ENCODE measurements at regions not wholly inside any gene's neighbourhood (a gene's known extent, or its start where the extent isn't known, plus 50 kb on each side); places are given as distances from the start of the nearest gene placed in this dataset.

GRCh38 chr20:11047559-11047958 lies 373.8 kb upstream of the JAG1 start (continued):
- no peak for TF ChIP-seq TCF3 (IDR thresholded peaks at IDR 0.05; ENCODE audit: borderline replicate concordance, insufficient read depth, low read depth, low read length)
- no peak for TF ChIP-seq BHLHE40 (IDR thresholded peaks at IDR 0.05; ENCODE audit: borderline replicate concordance in 1 of 2, low read depth in 2 of 2, low read length in 1 of 2)

DNA sequence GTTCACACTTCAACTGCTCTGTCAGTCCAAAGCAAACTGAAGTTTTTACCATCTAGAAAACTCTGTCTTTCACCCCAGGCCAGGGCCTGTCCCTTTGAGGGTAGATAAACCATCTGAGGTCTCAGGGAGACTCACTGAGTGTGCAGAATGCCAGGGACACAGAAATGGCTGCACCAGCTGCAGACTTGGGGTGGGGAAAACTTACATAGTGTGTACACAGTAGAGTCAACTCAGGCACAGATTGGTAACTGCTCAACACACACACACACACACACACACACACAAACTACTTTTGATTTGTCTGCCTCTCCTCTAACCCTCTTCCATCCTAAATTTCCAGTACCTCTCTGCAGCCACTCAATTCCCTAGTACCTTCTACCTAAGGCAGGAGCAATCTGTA lies 374.9 kb upstream of the JAG1 start:
- no TSS peak for BruUV-seq (replicated peaks)
- Histone ChIP-seq H3K4me2 (ENCODE audit: control insufficient read depth, insufficient read depth) (no peak overlapping the region), H3K9ac (ENCODE audit: control insufficient read depth, insufficient read depth, low read length) (no peak overlapping the region), H3K27ac (ENCODE audit: control insufficient read depth, insufficient read depth) (no peak overlapping the region), H3K4me3 (no peak overlapping the region), H3K9me3 (replicated peaks; ENCODE audit: control insufficient read depth, insufficient read depth, low read length) (no peaks in the 10 kb centered on the region), H3K27me3 (replicated peaks in 1 of 2; ENCODE audit: control insufficient read depth in 2 of 2, insufficient read depth in 2 of 2, low read length in 1 of 2) (no peaks in the 10 kb centered on the region), H3K4me1 (ENCODE audit: control insufficient read depth, insufficient read depth, low read length) (no peaks in the 10 kb centered on the region), H3K36me3 (ENCODE audit: control insufficient read depth in 2 of 2, insufficient read depth in 2 of 2, low read length in 1 of 2) (no peaks in the 10 kb centered on the region), H4K20me1 (ENCODE audit: control insufficient read depth, insufficient read depth) (no peaks in the 10 kb centered on the region), H2AFZ (ENCODE audit: control insufficient read depth, low read depth, low read length) (no peak overlapping the region), H3K79me2 (ENCODE audit: control insufficient read depth, insufficient read depth, low read length) (no peaks in the 10 kb centered on the region)
- ChIA-PET POLR2A (no interaction called here), RAD21 (ENCODE audit: unreplicated experiment) (no interaction called here), CTCF (no interaction called here), SMC1A (ENCODE audit: uncharacterized antibody, unreplicated experiment) (no interaction called here)
- DNase-seq (ENCODE audit: low read depth, low spot score) (no peak), FAIRE-seq (no peak), ATAC-seq (no peak)
- no peak for TF ChIP-seq ATF7 (IDR thresholded peaks at IDR 0.05; ENCODE audit: low read depth)
- intact Hi-C loops (cut with micrococcal nuclease; ENCODE audit: unreplicated experiment): no loop called here
- in situ Hi-C loops (cut with MboI): no loop called here

- intact Hi-C loops (cut with micrococcal nuclease; ENCODE audit: unreplicated experiment): no loop called here
- DNase-seq (ENCODE audit: low read depth, low spot score) (no peak), FAIRE-seq (no peak), ATAC-seq (no peak)
- H3K79me2 ChIP-seq (ENCODE audit: control insufficient read depth, insufficient read depth, low read length): no peaks in the 10 kb centered on the region
- ChIA-PET POLR2A (no interaction called here), RAD21 (ENCODE audit: unreplicated experiment) (no interaction called here), SMC1A (ENCODE audit: uncharacterized antibody, unreplicated experiment) (interaction anchor here (1.2 kb wide), 1 partner anchor 90 kb away, joined by 3 read pairs; no protein-coding TSS in a partner anchor), CTCF (no interaction called here)
- H4K20me1 ChIP-seq (ENCODE audit: control insufficient read depth, insufficient read depth): no peaks in the 10 kb centered on the region
- BruUV-seq (replicated peaks): no TSS peak
- no peaks in the 10 kb centered on the region for H3K27me3 ChIP-seq (replicated peaks in 1 of 2; ENCODE audit: control insufficient read depth in 2 of 2, insufficient read depth in 2 of 2, low read length in 1 of 2)
- 0% methylated on average over 2 of the region's 2 CpGs for WGBS (ENCODE audit: insufficient coverage, insufficient replicate concordance, low lambda C conversion rate, missing lambda C conversion rate)
- no peaks in the 10 kb centered on the region for H3K36me3 ChIP-seq (ENCODE audit: control insufficient read depth in 2 of 2, insufficient read depth in 2 of 2, low read length in 1 of 2)
- no peak overlapping the region for H3K4me3 ChIP-seq
- in situ Hi-C loops (cut with MboI): no loop called here
- H3K9ac ChIP-seq (ENCODE audit: control insufficient read depth, insufficient read depth, low read length): no peak overlapping the region
- H3K4me1 ChIP-seq (ENCODE audit: control insufficient read depth, insufficient read depth, low read length): no peaks in the 10 kb centered on the region
- no peak overlapping the region for H2AFZ ChIP-seq (ENCODE audit: control insufficient read depth, low read depth, low read length)
- no peak overlapping the region for H3K27ac ChIP-seq (ENCODE audit: control insufficient read depth, insufficient read depth)
- no peaks in the 10 kb centered on the region for H3K9me3 ChIP-seq (replicated peaks; ENCODE audit: control insufficient read depth, insufficient read depth, low read length)
- H3K4me2 ChIP-seq (ENCODE audit: control insufficient read depth, insufficient read depth): no peak overlapping the region
- TF ChIP-seq, protein P1, sequence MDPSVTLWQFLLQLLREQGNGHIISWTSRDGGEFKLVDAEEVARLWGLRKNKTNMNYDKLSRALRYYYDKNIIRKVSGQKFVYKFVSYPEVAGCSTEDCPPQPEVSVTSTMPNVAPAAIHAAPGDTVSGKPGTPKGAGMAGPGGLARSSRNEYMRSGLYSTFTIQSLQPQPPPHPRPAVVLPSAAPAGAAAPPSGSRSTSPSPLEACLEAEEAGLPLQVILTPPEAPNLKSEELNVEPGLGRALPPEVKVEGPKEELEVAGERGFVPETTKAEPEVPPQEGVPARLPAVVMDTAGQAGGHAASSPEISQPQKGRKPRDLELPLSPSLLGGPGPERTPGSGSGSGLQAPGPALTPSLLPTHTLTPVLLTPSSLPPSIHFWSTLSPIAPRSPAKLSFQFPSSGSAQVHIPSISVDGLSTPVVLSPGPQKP (IDR thresholded peaks at IDR 0.05; ENCODE audit: low read depth, low read length): no peak
- no peak for TF ChIP-seq USF1 (IDR thresholded peaks at IDR 0.05; ENCODE audit: borderline replicate concordance, extremely low read length, insufficient read depth, low read depth, low read length)
- TF ChIP-seq SREBF2 (IDR thresholded peaks at IDR 0.05; ENCODE audit: low read length): no peak
- no peak for TF ChIP-seq HDAC6 (IDR thresholded peaks at IDR 0.05; ENCODE audit: unreplicated experiment)
- no peak for TF ChIP-seq EGR1 (IDR thresholded peaks at IDR 0.05; ENCODE audit: borderline replicate concordance in 1 of 2, low read depth in 2 of 2, low read length in 2 of 2)
- no peak for TF ChIP-seq FOXM1 (IDR thresholded peaks at IDR 0.05; ENCODE audit: low read depth, low read length)
- TF ChIP-seq, protein P2, sequence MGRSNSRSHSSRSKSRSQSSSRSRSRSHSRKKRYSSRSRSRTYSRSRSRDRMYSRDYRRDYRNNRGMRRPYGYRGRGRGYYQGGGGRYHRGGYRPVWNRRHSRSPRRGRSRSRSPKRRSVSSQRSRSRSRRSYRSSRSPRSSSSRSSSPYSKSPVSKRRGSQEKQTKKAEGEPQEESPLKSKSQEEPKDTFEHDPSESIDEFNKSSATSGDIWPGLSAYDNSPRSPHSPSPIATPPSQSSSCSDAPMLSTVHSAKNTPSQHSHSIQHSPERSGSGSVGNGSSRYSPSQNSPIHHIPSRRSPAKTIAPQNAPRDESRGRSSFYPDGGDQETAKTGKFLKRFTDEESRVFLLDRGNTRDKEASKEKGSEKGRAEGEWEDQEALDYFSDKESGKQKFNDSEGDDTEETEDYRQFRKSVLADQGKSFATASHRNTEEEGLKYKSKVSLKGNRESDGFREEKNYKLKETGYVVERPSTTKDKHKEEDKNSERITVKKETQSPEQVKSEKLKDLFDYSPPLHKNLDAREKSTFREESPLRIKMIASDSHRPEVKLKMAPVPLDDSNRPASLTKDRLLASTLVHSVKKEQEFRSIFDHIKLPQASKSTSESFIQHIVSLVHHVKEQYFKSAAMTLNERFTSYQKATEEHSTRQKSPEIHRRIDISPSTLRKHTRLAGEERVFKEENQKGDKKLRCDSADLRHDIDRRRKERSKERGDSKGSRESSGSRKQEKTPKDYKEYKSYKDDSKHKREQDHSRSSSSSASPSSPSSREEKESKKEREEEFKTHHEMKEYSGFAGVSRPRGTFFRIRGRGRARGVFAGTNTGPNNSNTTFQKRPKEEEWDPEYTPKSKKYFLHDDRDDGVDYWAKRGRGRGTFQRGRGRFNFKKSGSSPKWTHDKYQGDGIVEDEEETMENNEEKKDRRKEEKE (IDR thresholded peaks at IDR 0.05): no peak
- TF ChIP-seq EP300 (IDR thresholded peaks at IDR 0.05; ENCODE audit: borderline replicate concordance in 1 of 2, control insufficient read depth in 1 of 2, low read depth in 2 of 2, low read length in 2 of 2): no peak
- no peak for TF ChIP-seq MTA3 (IDR thresholded peaks at IDR 0.05; ENCODE audit: borderline replicate concordance, low read length)
These were observed 376.6 kb upstream of the JAG1 start for GRCh38 chr20:11050350-11050749.

All from GM12878 (cell line).